Breast epithelium (tissue), 4 donors: ENCODE measurements at regions not wholly inside any gene's neighbourhood (a gene's known extent, or its start where the extent isn't known, plus 50 kb on each side); places are given as distances from the start of the nearest gene placed in this dataset.

Experiments
- DNase-seq, 2 donors: peaks; one replicate each; pipeline ENCODE4 v3.0.0-alpha.2; 2019; ENCODE audit warnings: low spot score in 2 of 2
- H3K27ac ChIP-seq, 2 donors: fragments of 200-600 bp; sonication (generic) in 1 of 2; one replicate each; pipeline ENCODE4 v1.5.1; 2016 to 2019; ENCODE audit warnings: mild to moderate bottlenecking in 1 of 2
- H3K27me3 ChIP-seq, 2 donors: fragments of 200-600 bp; sonication (generic) in 1 of 2; one replicate each; pipeline versions ENCODE4 v1.5.1 to v1.6.0; 2017 to 2019; ENCODE audit warnings: control low read depth in 1 of 2, mild to moderate bottlenecking in 1 of 2
- H3K36me3 ChIP-seq: fragments of 200-600 bp; one replicate; pipeline ENCODE4 v1.5.1; 2019
- H3K4me1 ChIP-seq, 2 donors: fragments of 200-600 bp; sonication (generic); one replicate each; pipeline ENCODE4 v1.5.1; 2016 to 2019; ENCODE audit warnings: control low read depth in 1 of 2
- H3K4me3 ChIP-seq, 3 donors: fragments of 200-600 bp; sonication (generic); 1 replicate in 2 of 3; 2 replicates in 1 of 3; pipeline ENCODE4 v1.5.1; 2016 to 2019; ENCODE audit warnings: mild to moderate bottlenecking in 3 of 3, moderate library complexity in 2 of 3
- H3K9me3 ChIP-seq, 2 donors: fragments of 200-600 bp; sonication (generic) in 1 of 2; one replicate each; pipeline ENCODE4 v1.5.1; 2016 to 2019; ENCODE audit warnings: control low read depth in 1 of 2
- CTCF ChIP-seq, 3 donors: fragments of 450-650 bp; IDR thresholded peaks; one replicate each; pipeline ENCODE4 v1.5.1; 2016 to 2017; ENCODE audit warnings: antibody characterized with exemption in 3 of 3, mild to moderate bottlenecking in 3 of 3, moderate library complexity in 3 of 3
- POLR2A ChIP-seq: fragments of 450-650 bp; IDR thresholded peaks from one replicate; pipeline ENCODE4 v1.6.1; 2016; ENCODE audit warnings: antibody characterized with exemption, mild to moderate bottlenecking, moderate library complexity
- POLR2AphosphoS5 ChIP-seq, 3 donors: sonication (generic); formaldehyde crosslinking; IDR thresholded peaks; one replicate each; pipeline ENCODE4 v1.6.1; 2017; ENCODE audit warnings: antibody characterized with exemption in 3 of 3
- intact Hi-C: fragments of 100-400 bp; cut with DNase I; formaldehyde crosslinking; loops from one replicate; pipeline ENCODE4 v1.15.1; 2023; ENCODE audit warnings: low total_unique reads

- Histone ChIP-seq H3K27ac (no peak overlapping the region), H3K9me3 (no peaks in the 10 kb centered on the region), H3K27me3 (no peaks in the 10 kb centered on the region), H3K36me3 (no peaks in the 10 kb centered on the region), H3K4me1 (no peaks in the 10 kb centered on the region), H3K4me3 (no peak overlapping the region)
- intact Hi-C loops, result no loop called here
- TF ChIP-seq CTCF (IDR thresholded peaks at IDR 0.05) (no peak), POLR2AphosphoS5 (IDR thresholded peaks at IDR 0.05) (no peak), POLR2A (no peak)
- no peak for DNase-seq
Observed at GRCh38 chr2:54406031-54406430, 50.1 kb upstream of the SPTBN1 start.
